ENCODE measurements at regions not wholly inside any gene's neighbourhood (a gene's known extent, or its start where the extent isn't known, plus 50 kb on each side); places are given as distances from the start of the nearest gene placed in this dataset.

DNA sequence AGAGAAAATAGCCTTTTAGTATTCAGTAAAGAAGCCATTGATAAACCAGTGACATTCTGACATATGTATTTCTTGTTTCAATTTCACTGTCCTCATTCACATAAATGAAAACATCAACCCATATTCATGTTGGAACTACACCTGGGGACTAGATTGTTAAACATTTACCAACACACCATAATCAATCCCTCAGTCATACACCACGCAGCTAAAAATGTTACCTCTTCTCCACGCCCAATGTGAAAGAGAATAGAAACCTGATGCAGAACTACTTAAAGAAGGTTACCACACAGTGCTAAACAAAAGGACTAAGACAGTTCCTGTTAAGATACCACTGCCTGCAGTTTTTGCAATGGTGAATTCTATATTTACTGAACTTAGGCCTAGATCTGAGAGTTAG is 518.9 kb downstream of the PRELID2 start:
- no peak for TF ChIP-seq CTCF (conservative IDR thresholded peaks at IDR 0.05; ENCODE audit: low read depth)
- DNase-seq (ENCODE audit: low spot score), result no peak
- POLR2A ChIA-PET (ENCODE audit: low non-redundant PET), result no interaction called here
- H3K27ac ChIP-seq, result no peak overlapping the region
- CTCF ChIA-PET, result no interaction called here

DNA sequence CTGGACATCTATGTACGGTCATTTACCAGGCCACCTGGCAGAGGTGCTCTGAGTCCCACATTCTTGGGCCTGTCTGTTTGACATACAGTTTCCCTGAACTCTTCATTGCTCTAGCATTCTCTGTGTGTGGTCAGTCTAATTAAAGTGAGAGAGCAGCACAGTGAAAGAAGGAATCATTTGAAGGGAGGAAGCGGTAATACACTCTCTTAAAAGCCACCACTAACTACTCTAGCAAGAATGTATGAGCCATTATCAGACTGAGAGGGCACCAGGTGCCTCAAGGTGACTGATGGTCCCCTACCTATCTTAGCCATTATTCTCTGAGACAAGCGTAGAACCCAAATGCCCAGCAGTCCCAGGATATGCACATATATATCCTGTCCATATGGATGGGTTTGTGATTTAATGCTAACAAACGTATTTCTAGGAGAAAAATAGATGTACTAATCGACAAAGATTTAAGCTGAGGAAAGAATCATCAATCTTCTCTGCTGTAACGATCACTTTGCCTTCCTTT is 527.2 kb downstream of the PRELID2 start:
- POLR2A ChIA-PET (ENCODE audit: low non-redundant PET), result no interaction called here

GRCh38 chr5:145295236-145295835 is 539.8 kb downstream of the PRELID2 start:
- no peak for DNase-seq (ENCODE audit: low spot score)
- ChIA-PET CTCF (no interaction called here), POLR2A (ENCODE audit: low non-redundant PET) (no interaction called here)
- no peak for TF ChIP-seq CTCF (conservative IDR thresholded peaks at IDR 0.05; ENCODE audit: low read depth)
- no peak overlapping the region for H3K27ac ChIP-seq

More for the DNA sequence above, 527.2 kb downstream of the PRELID2 start:
- no peak for TF ChIP-seq CTCF (conservative IDR thresholded peaks at IDR 0.05; ENCODE audit: low read depth)
- CTCF ChIA-PET, result no interaction called here
- H3K27ac ChIP-seq, result no peak overlapping the region
- no peak for DNase-seq (ENCODE audit: low spot score)

- DNase-seq (ENCODE audit: low spot score), result no peak
- ChIA-PET POLR2A (ENCODE audit: low non-redundant PET) (no interaction called here), CTCF (no interaction called here)
- TF ChIP-seq CTCF (conservative IDR thresholded peaks at IDR 0.05; ENCODE audit: low read depth), result no peak
- H3K27ac ChIP-seq, result no peak overlapping the region
Measured at GRCh38 chr5:145294331-145294730, 540.8 kb downstream of the PRELID2 start.

DNA sequence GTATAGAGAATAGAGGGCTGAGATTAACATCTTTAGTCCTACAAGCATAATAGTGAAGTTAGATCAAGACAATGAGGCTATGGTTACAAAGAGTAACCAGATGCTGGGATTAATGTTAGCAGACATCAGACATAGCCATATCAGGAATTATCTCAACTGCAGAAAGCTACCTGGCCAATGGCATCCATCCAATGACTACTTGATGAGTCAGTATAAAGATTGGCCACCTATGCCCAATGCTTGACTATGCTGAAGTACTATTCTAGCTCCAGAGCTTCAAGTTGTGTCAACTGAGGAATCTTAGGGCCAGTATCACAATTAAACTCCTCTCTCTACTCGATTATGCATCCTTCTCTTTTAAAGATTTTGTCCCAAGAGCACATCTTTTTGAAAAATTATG is 541.4 kb downstream of the PRELID2 start:
- no peak for DNase-seq (ENCODE audit: low spot score)
- CTCF ChIA-PET, result interaction anchor here (0.6 to 1.1 kb wide), 2 partner anchors 53 to 372 kb away, joined by 3 read pairs; no protein-coding TSS in a partner anchor
- POLR2A ChIA-PET (ENCODE audit: low non-redundant PET), result no interaction called here
- no peak for TF ChIP-seq CTCF (conservative IDR thresholded peaks at IDR 0.05; ENCODE audit: low read depth)
- no peak overlapping the region for H3K27ac ChIP-seq

GRCh38 chr5:145292278-145292677 is 542.9 kb downstream of the PRELID2 start:
- CTCF ChIA-PET, result no interaction called here
- POLR2A ChIA-PET (ENCODE audit: low non-redundant PET), result no interaction called here
- TF ChIP-seq CTCF (conservative IDR thresholded peaks at IDR 0.05; ENCODE audit: low read depth), result no peak
- H3K27ac ChIP-seq, result no peak overlapping the region
- no peak for DNase-seq (ENCODE audit: low spot score)

All from RWPE1 (cell line).